OCI-LY1 (cell line): ENCODE measurements at regions not wholly inside any gene's neighbourhood (a gene's known extent, or its start where the extent isn't known, plus 50 kb on each side); places are given as distances from the start of the nearest gene placed in this dataset.
"Not testable (repeated sequence)": the region's sequence is repeated elsewhere in the genome, so short reads cannot be mapped to it uniquely, and the experiment has no call there.

Experiments
- H2AFZ ChIP-seq: fragments of 200-600 bp; sonication (generic), shearing (Covaris generic); 2 replicates; pipeline ENCODE4 v1.6.0; 2014; ENCODE audit warnings: antibody characterized with exemption, mild to moderate bottlenecking, low read length
- H3F3A ChIP-seq: fragments of 200-600 bp; sonication (generic), shearing (Covaris generic); 2 replicates; pipeline ENCODE4 v1.6.0; 2014; ENCODE audit warnings: mild to moderate bottlenecking, antibody characterized with exemption, low read length, moderate library complexity; ENCODE audit not compliant: insufficient read depth
- H3K27ac ChIP-seq: fragments of 200-600 bp; sonication (generic); 2 replicates; pipeline ENCODE4 v1.5.1; 2014; ENCODE audit warnings: low read length, mixed run types, mild to moderate bottlenecking, low read depth; ENCODE audit not compliant: poor library complexity, severe bottlenecking
- H3K27me3 ChIP-seq: fragments of 200-600 bp; sonication (generic); 2 replicates; pipeline ENCODE4 v1.6.0; 2014; ENCODE audit warnings: antibody characterized with exemption, mild to moderate bottlenecking, low read length, moderate library complexity; ENCODE audit not compliant: insufficient read depth
- H3K36me3 ChIP-seq: fragments of 200-600 bp; sonication (generic); 2 replicates; pipeline ENCODE4 v1.6.1; 2014; ENCODE audit warnings: mild to moderate bottlenecking, antibody characterized with exemption, low read length, moderate library complexity, mixed read lengths; ENCODE audit not compliant: insufficient read depth
- H3K4me1 ChIP-seq: fragments of 200-600 bp; sonication (generic); 2 replicates; pipeline ENCODE4 v1.5.1; 2014; ENCODE audit warnings: mild to moderate bottlenecking, low read length, moderate library complexity; ENCODE audit not compliant: insufficient read depth, severe bottlenecking
- H3K4me2 ChIP-seq: fragments of 200-600 bp; sonication (generic), shearing (Covaris generic); 2 replicates; pipeline ENCODE4 v1.6.1; 2014; ENCODE audit warnings: low read length
- H3K4me3 ChIP-seq: fragments of 200-600 bp; sonication (generic); 2 replicates; pipeline ENCODE4 v1.5.1; 2014; ENCODE audit warnings: low read length, low read depth, mild to moderate bottlenecking, mixed read lengths; ENCODE audit not compliant: poor library complexity, severe bottlenecking
- H3K79me2 ChIP-seq: fragments of 200-600 bp; shearing (Covaris generic); 2 replicates; pipeline ENCODE4 v1.6.1; 2016; ENCODE audit warnings: mixed run types, low read length, mixed read lengths; ENCODE audit not compliant: insufficient read depth
- H3K9ac ChIP-seq: fragments of 200-600 bp; sonication (generic), shearing (Covaris generic); 2 replicates; pipeline ENCODE4 v1.6.1; 2014; ENCODE audit warnings: mild to moderate bottlenecking, low read length, mixed read lengths
- H3K9me2 ChIP-seq: fragments of 200-600 bp; sonication (generic), shearing (Covaris generic); 2 replicates; pipeline ENCODE4 v1.6.1; 2014; ENCODE audit warnings: low read depth, mild to moderate bottlenecking, low read length, mixed read lengths
- H3K9me3 ChIP-seq: fragments of 200-600 bp; shearing (Covaris generic); 2 replicates; pipeline ENCODE4 v1.6.1; 2014; ENCODE audit warnings: low read length, mixed read lengths
- H4K20me1 ChIP-seq: fragments of 200-600 bp; sonication (generic), shearing (Covaris generic); 2 replicates; pipeline ENCODE4 v1.6.0; 2016; ENCODE audit warnings: mild to moderate bottlenecking, low read length; ENCODE audit not compliant: insufficient read depth
- EZH2 ChIP-seq: fragments of 200-600 bp; sonication (generic), shearing (Covaris generic); IDR thresholded peaks from 2 replicates; pipeline ENCODE4 v1.8.0; 2017; ENCODE audit warnings: borderline replicate concordance, mixed run types, mild to moderate bottlenecking, antibody characterized with exemption, low read length, moderate library complexity, mixed read lengths
- TF ChIP-seq, protein P1 (sequence below): fragments of 200-600 bp; sonication (generic), shearing (Covaris generic); IDR thresholded peaks from 2 replicates; pipeline ENCODE4 v1.5.1; 2017; ENCODE audit warnings: mild to moderate bottlenecking, antibody characterized with exemption, low read length, moderate library complexity, mixed read lengths

GRCh38 chr4:107363125-107363524 lies 327.0 kb upstream of the DKK2 start:
- no peak overlapping the region for H3K4me3 ChIP-seq
- H3F3A ChIP-seq = no peaks in the 10 kb centered on the region
- TF ChIP-seq, protein P1, sequence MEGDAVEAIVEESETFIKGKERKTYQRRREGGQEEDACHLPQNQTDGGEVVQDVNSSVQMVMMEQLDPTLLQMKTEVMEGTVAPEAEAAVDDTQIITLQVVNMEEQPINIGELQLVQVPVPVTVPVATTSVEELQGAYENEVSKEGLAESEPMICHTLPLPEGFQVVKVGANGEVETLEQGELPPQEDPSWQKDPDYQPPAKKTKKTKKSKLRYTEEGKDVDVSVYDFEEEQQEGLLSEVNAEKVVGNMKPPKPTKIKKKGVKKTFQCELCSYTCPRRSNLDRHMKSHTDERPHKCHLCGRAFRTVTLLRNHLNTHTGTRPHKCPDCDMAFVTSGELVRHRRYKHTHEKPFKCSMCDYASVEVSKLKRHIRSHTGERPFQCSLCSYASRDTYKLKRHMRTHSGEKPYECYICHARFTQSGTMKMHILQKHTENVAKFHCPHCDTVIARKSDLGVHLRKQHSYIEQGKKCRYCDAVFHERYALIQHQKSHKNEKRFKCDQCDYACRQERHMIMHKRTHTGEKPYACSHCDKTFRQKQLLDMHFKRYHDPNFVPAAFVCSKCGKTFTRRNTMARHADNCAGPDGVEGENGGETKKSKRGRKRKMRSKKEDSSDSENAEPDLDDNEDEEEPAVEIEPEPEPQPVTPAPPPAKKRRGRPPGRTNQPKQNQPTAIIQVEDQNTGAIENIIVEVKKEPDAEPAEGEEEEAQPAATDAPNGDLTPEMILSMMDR = no peak
- TF ChIP-seq EZH2 = no peak
- no peak overlapping the region for H3K27ac ChIP-seq
- H3K27me3 ChIP-seq = no peaks in the 10 kb centered on the region
- no peaks in the 10 kb centered on the region for H3K36me3 ChIP-seq
- no peaks in the 10 kb centered on the region for H3K79me2 ChIP-seq
- H3K4me2 ChIP-seq = no peak overlapping the region
- no peaks in the 10 kb centered on the region for H3K9me2 ChIP-seq
- H3K9ac ChIP-seq = no peak overlapping the region
- no peak overlapping the region for H2AFZ ChIP-seq
- no peaks in the 10 kb centered on the region for H3K4me1 ChIP-seq
- no peaks in the 10 kb centered on the region for H4K20me1 ChIP-seq
- H3K9me3 ChIP-seq = no peaks in the 10 kb centered on the region

DNA sequence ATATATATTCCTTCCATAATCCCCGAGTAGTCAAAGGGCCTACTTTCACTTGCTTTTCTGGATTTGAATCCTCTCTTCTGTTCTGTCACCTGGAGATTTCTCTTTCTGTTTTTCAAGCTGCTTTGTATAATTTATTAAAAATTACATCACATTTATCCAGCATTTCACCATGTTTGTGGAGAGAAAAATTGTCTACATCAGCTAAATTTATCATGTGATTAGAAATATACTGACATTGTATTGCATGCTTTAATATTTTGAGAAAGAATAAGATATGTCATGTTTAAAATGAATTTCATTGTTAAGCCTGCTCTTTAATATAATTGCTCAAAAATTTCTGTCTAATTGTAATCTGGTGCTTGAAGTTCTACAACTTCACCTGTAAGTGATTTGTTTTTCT lies 323.1 kb upstream of the DKK2 start:
- no peak overlapping the region for H2AFZ ChIP-seq
- H3K27me3 ChIP-seq = no peaks in the 10 kb centered on the region
- no peak for TF ChIP-seq EZH2
- TF ChIP-seq, protein P1 = no peak
- no peaks in the 10 kb centered on the region for H3K9me2 ChIP-seq
- H3K4me2 ChIP-seq = no peak overlapping the region
- H3K9ac ChIP-seq = no peak overlapping the region
- no peaks in the 10 kb centered on the region for H3K36me3 ChIP-seq
- H3K4me1 ChIP-seq = no peaks in the 10 kb centered on the region
- H3K79me2 ChIP-seq = no peaks in the 10 kb centered on the region
- H3K9me3 ChIP-seq = no peaks in the 10 kb centered on the region
- no peak overlapping the region for H3K4me3 ChIP-seq
- H3F3A ChIP-seq = no peaks in the 10 kb centered on the region
- no peaks in the 10 kb centered on the region for H4K20me1 ChIP-seq
- no peak overlapping the region for H3K27ac ChIP-seq

DNA sequence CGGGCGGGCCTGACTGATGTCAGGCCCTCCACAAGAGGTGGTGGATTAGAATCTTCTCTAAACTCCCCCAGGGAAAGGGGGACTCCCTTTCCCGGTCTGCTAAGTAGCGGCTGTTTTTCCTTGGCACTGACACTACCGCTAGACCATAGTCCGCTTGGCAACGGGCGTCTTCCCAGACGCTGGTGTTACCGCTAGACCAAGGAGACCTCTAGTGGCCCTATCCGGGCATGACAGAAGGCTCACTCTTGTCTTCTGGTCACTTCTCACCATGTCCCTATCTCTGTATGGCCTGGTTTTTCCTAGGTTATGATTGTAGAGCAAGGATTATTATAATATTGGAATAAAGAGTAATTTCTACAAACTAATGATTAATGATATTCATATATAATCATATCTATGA lies 318.2 kb upstream of the DKK2 start:
- H3K27me3 ChIP-seq, H3F3A ChIP-seq, H4K20me1 ChIP-seq: not testable (repeated sequence)

More for the DNA sequence above, 318.2 kb upstream of the DKK2 start:
- H3K4me2 ChIP-seq, H3K9me2 ChIP-seq, H3K79me2 ChIP-seq, H3K4me1 ChIP-seq, H3K9me3 ChIP-seq, H3K4me3 ChIP-seq, H3K36me3 ChIP-seq, H2AFZ ChIP-seq, H3K27ac ChIP-seq, H3K9ac ChIP-seq: not testable (repeated sequence)
- TF ChIP-seq, protein P1 = 0 out of 2 replicates have a peak, but pooled peaks have one; percentile 17
